Osteoblast (primary cell): ENCODE measurements at regions not wholly inside any gene's neighbourhood (a gene's known extent, or its start where the extent isn't known, plus 50 kb on each side); places are given as distances from the start of the nearest gene placed in this dataset.

Experiments used
- DNase-seq: peaks from one replicate; pipeline ENCODE4 v3.0.0; 2011; ENCODE audit warnings: low spot score, mixed read lengths; ENCODE audit not compliant: insufficient read length; ENCODE audit errors: missing footprints
- H2AFZ ChIP-seq: 2 replicates; pipeline ENCODE4 v1.6.0; 2011; ENCODE audit warnings: mild to moderate bottlenecking, low read length
- H3K27ac ChIP-seq: 2 replicates; pipeline ENCODE4 v1.5.1; 2011; ENCODE audit warnings: mild to moderate bottlenecking, low read depth, low read length, moderate library complexity
- H3K27me3 ChIP-seq: 2 replicates; pipeline ENCODE4 v1.6.0; 2012; ENCODE audit warnings: mild to moderate bottlenecking, control low read depth, inconsistent platforms, low read length, moderate library complexity; ENCODE audit not compliant: insufficient read depth
- H3K36me3 ChIP-seq: 2 replicates; pipeline ENCODE4 v1.5.1; 2011; ENCODE audit warnings: mild to moderate bottlenecking, low read length, control low read depth, moderate library complexity; ENCODE audit not compliant: insufficient read depth
- H3K4me1 ChIP-seq: 2 replicates; pipeline ENCODE4 v1.5.1; 2011; ENCODE audit warnings: mild to moderate bottlenecking, low read length, control low read depth, moderate library complexity; ENCODE audit not compliant: insufficient read depth
- H3K4me2 ChIP-seq: 2 replicates; pipeline ENCODE4 v1.6.0; 2011; ENCODE audit warnings: mild to moderate bottlenecking, low read length; ENCODE audit not compliant: insufficient read depth
- H3K4me3 ChIP-seq: fragments of 200-600 bp; sonication (generic); 3 replicates; pipeline ENCODE4 v1.5.1; 2012; ENCODE audit warnings: mild to moderate bottlenecking, low read length, inconsistent platforms; ENCODE audit not compliant: insufficient read depth
- H3K79me2 ChIP-seq: 2 replicates; pipeline ENCODE4 v1.6.0; 2012; ENCODE audit warnings: mild to moderate bottlenecking, low read length, control low read depth, inconsistent platforms; ENCODE audit not compliant: insufficient read depth
- H3K9me3 ChIP-seq: 2 replicates; pipeline ENCODE4 v1.5.1; 2011; ENCODE audit warnings: low read depth, low read length, control low read depth
- H4K20me1 ChIP-seq: 2 replicates; pipeline ENCODE4 v1.6.0; 2012; ENCODE audit warnings: mild to moderate bottlenecking, low read length, control low read depth; ENCODE audit not compliant: insufficient read depth
- TF ChIP-seq, protein P1 (sequence below): IDR thresholded peaks from 2 replicates; pipeline ENCODE4 v1.5.1; 2011; ENCODE audit warnings: mild to moderate bottlenecking, low read depth, low read length, moderate library complexity; ENCODE audit errors: extremely low read depth

DNA sequence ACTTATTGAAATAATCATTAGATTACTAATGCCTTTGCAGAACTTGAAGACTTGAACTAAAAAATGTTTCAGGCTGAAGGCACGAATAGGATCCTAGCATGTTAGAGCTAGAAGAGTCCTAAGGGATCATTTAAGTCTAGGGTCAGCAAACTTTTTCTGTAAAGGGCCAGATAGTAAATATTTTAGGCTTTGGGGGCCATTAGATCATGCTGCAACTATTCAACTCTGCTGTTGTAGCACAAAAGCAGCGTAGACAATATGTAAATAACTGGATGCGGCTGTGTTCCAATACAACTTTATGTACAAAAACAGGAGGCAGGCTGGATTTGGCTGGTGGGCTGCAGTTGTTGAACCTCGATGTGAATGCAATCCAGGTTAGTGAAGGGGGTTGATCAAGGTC, 221.7 kb downstream of the ATP23 start:
- no peaks in the 10 kb centered on the region for H3K9me3 ChIP-seq
- DNase-seq = no peak
- H4K20me1 ChIP-seq = no peaks in the 10 kb centered on the region
- H3K4me2 ChIP-seq = no peak overlapping the region
- no peak overlapping the region for H3K4me3 ChIP-seq
- no peaks in the 10 kb centered on the region for H3K27me3 ChIP-seq
- no peaks in the 10 kb centered on the region for H3K36me3 ChIP-seq
- no peak overlapping the region for H2AFZ ChIP-seq
- no peaks in the 10 kb centered on the region for H3K4me1 ChIP-seq
- no peak overlapping the region for H3K27ac ChIP-seq
- TF ChIP-seq, protein P1, sequence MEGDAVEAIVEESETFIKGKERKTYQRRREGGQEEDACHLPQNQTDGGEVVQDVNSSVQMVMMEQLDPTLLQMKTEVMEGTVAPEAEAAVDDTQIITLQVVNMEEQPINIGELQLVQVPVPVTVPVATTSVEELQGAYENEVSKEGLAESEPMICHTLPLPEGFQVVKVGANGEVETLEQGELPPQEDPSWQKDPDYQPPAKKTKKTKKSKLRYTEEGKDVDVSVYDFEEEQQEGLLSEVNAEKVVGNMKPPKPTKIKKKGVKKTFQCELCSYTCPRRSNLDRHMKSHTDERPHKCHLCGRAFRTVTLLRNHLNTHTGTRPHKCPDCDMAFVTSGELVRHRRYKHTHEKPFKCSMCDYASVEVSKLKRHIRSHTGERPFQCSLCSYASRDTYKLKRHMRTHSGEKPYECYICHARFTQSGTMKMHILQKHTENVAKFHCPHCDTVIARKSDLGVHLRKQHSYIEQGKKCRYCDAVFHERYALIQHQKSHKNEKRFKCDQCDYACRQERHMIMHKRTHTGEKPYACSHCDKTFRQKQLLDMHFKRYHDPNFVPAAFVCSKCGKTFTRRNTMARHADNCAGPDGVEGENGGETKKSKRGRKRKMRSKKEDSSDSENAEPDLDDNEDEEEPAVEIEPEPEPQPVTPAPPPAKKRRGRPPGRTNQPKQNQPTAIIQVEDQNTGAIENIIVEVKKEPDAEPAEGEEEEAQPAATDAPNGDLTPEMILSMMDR = no peak
- no peaks in the 10 kb centered on the region for H3K79me2 ChIP-seq

DNA sequence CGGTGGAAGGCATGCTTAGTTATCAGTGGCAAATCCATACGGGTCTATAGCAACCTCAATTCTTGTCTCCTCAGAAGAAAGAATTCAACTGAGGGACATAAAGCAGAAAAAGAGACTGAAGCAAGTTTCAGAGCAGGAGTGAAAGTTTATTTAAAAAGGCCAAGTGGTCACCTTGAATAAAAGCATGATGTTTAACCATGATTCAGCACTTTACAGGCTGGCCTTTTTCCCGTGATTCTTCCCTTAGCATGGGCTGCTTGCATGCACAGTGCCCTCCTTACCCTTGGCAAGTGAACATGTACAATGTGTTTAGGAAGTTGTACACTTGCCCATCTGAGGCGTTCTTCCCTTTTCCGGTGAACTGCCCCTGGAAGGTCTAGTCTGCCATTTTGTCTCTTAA, 225.3 kb downstream of the ATP23 start:
- Histone ChIP-seq H3K4me1 (no peaks in the 10 kb centered on the region), H3K4me3 (no peak overlapping the region)
- TF ChIP-seq, protein P1 = no peak

GRCh38 chr12:58167622-58168021, 226.3 kb downstream of the ATP23 start:
- TF ChIP-seq, protein P1 = no peak
- no peak overlapping the region for H3K27ac ChIP-seq
- H4K20me1 ChIP-seq = no peaks in the 10 kb centered on the region
- H2AFZ ChIP-seq = no peak overlapping the region
- H3K4me1 ChIP-seq = no peaks in the 10 kb centered on the region
- no peak overlapping the region for H3K4me3 ChIP-seq
- no peak for DNase-seq
- H3K79me2 ChIP-seq = no peaks in the 10 kb centered on the region
- no peak overlapping the region for H3K4me2 ChIP-seq
- no peaks in the 10 kb centered on the region for H3K36me3 ChIP-seq
- no peaks in the 10 kb centered on the region for H3K9me3 ChIP-seq
- H3K27me3 ChIP-seq = no peaks in the 10 kb centered on the region

More for the DNA sequence above, 225.3 kb downstream of the ATP23 start:
- Histone ChIP-seq H2AFZ (no peak overlapping the region), H3K9me3 (no peaks in the 10 kb centered on the region), H4K20me1 (no peaks in the 10 kb centered on the region), H3K4me2 (no peak overlapping the region), H3K79me2 (no peaks in the 10 kb centered on the region), H3K27ac (no peak overlapping the region), H3K27me3 (no peaks in the 10 kb centered on the region), H3K36me3 (no peaks in the 10 kb centered on the region)
- no peak for DNase-seq

DNA sequence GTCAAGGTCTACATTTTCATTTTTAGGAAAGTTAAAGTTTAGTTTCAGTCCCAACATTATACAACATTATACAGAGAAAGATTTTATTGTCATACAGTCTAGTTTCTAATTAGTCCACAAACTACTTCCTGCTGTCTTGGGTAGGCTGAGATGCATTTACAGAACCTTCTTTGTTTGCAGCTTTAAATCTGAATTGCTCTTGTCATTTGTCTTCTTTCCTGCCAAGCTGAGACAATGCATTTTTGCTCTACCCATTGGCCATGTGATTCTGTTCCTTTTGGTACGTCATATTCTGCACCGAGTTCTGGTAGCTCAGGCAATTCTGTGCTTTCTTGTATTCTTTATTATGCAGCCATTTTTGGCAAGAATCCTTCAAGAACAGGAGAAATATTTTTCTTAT, 228.5 kb downstream of the ATP23 start:
- Histone ChIP-seq H3K9me3 (no peaks in the 10 kb centered on the region), H3K4me2 (no peak overlapping the region), H3K79me2 (no peaks in the 10 kb centered on the region), H4K20me1 (no peaks in the 10 kb centered on the region), H3K4me3 (no peak overlapping the region), H3K27ac (no peak overlapping the region), H2AFZ (no peak overlapping the region), H3K4me1 (no peaks in the 10 kb centered on the region), H3K36me3 (no peaks in the 10 kb centered on the region), H3K27me3 (no peaks in the 10 kb centered on the region)
- no peak for DNase-seq
- TF ChIP-seq, protein P1 = no peak
